ENCODE measurements at regions not wholly inside any gene's neighbourhood (a gene's known extent, or its start where the extent isn't known, plus 50 kb on each side); places are given as distances from the start of the nearest gene placed in this dataset.

DNA sequence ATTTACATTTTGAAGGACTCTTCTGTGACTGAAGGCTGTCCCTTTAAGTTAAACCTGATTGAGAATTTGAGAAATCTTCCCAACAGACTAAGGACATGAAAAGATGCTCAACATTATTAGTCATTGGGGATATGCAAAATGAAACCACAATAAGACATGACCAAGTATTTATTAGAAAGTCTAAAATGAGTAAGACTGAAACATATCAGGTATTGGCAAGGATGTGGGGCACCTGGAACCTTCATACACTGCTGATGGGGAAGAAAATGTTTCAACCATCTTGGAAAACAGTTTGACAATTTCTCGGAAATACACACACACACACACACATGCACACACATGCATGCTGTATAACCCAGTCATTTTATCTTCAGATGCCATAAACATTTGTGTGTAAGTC, 132.1 kb upstream of the CDK6 start:
- no peak overlapping the region for H3K9ac ChIP-seq (ENCODE audit: low read length)
- no peak overlapping the region for H3K4me3 ChIP-seq (ENCODE audit: low read length)
- no peaks in the 10 kb centered on the region for H3F3A ChIP-seq (ENCODE audit: insufficient read depth, low read length, poor library complexity, severe bottlenecking)
- H3K79me2 ChIP-seq (replicated peaks; ENCODE audit: insufficient read depth, low read length): no peaks in the 10 kb centered on the region
- no peaks in the 10 kb centered on the region for H3K36me3 ChIP-seq (ENCODE audit: insufficient read depth, low read length)
- H4K20me1 ChIP-seq (ENCODE audit: insufficient read depth): no peaks in the 10 kb centered on the region
- H2AFZ ChIP-seq (ENCODE audit: low read depth, low read length): no peak overlapping the region
- H3K27ac ChIP-seq (ENCODE audit: low read length): no peak overlapping the region
- H3K9me3 ChIP-seq (ENCODE audit: low read length): no peaks in the 10 kb centered on the region
- no peak overlapping the region for H3K4me2 ChIP-seq (ENCODE audit: low read length)
- no peaks in the 10 kb centered on the region for H3K27me3 ChIP-seq (ENCODE audit: insufficient read depth, low read depth, low read length)
- H3K9me2 ChIP-seq (ENCODE audit: insufficient read depth, low read length): no peaks in the 10 kb centered on the region
- no peak for TF ChIP-seq RAD21 (conservative IDR thresholded peaks at IDR 0.05)
- TF ChIP-seq EP300 (conservative IDR thresholded peaks at IDR 0.05; ENCODE audit: poor library complexity, severe bottlenecking): no peak
- TF ChIP-seq MXI1 (conservative IDR thresholded peaks at IDR 0.05; ENCODE audit: poor library complexity, severe bottlenecking): no peak
- TF ChIP-seq TAF1 (IDR thresholded peaks at IDR 0.05; ENCODE audit: low read depth): no peak
- TF ChIP-seq, protein P1, sequence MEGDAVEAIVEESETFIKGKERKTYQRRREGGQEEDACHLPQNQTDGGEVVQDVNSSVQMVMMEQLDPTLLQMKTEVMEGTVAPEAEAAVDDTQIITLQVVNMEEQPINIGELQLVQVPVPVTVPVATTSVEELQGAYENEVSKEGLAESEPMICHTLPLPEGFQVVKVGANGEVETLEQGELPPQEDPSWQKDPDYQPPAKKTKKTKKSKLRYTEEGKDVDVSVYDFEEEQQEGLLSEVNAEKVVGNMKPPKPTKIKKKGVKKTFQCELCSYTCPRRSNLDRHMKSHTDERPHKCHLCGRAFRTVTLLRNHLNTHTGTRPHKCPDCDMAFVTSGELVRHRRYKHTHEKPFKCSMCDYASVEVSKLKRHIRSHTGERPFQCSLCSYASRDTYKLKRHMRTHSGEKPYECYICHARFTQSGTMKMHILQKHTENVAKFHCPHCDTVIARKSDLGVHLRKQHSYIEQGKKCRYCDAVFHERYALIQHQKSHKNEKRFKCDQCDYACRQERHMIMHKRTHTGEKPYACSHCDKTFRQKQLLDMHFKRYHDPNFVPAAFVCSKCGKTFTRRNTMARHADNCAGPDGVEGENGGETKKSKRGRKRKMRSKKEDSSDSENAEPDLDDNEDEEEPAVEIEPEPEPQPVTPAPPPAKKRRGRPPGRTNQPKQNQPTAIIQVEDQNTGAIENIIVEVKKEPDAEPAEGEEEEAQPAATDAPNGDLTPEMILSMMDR (IDR thresholded peaks at IDR 0.05; ENCODE audit: poor library complexity, severe bottlenecking): no peak

DNA sequence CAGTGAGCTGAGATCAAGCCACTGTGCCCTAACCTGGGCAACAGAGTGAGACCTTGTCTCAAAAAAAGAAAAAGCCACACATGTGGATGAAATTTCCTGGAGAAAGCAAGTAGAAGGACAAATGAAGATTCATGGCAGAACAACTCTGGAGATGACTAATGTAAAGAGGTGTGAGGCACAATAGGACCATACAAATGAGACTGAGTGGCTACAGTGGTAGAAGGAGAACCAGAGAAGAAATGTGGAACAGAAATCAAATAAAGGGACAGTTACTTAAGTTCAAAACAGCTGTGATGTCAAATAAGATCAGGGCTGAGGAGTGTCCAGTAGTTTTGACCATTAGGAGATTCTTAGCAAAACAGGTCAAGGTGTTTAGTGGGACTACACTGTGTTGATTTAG, 130.9 kb upstream of the CDK6 start:
- no peak overlapping the region for H3K4me3 ChIP-seq (ENCODE audit: low read length)
- no peaks in the 10 kb centered on the region for H3K27me3 ChIP-seq (ENCODE audit: insufficient read depth, low read depth, low read length)
- H2AFZ ChIP-seq (ENCODE audit: low read depth, low read length): no peak overlapping the region
- no peak overlapping the region for H3K4me2 ChIP-seq (ENCODE audit: low read length)
- H3K36me3 ChIP-seq (ENCODE audit: insufficient read depth, low read length): no peaks in the 10 kb centered on the region
- no peaks in the 10 kb centered on the region for H3F3A ChIP-seq (ENCODE audit: insufficient read depth, low read length, poor library complexity, severe bottlenecking)
- H3K9ac ChIP-seq (ENCODE audit: low read length): no peak overlapping the region
- H4K20me1 ChIP-seq (ENCODE audit: insufficient read depth): no peaks in the 10 kb centered on the region
- H3K9me3 ChIP-seq (ENCODE audit: low read length): no peaks in the 10 kb centered on the region
- no peaks in the 10 kb centered on the region for H3K79me2 ChIP-seq (replicated peaks; ENCODE audit: insufficient read depth, low read length)
- TF ChIP-seq EP300 (conservative IDR thresholded peaks at IDR 0.05; ENCODE audit: poor library complexity, severe bottlenecking) (no peak), EZH2 (IDR thresholded peaks at IDR 0.05; ENCODE audit: borderline replicate concordance, insufficient read depth, low read length, poor library complexity, severe bottlenecking) (no peak), TAF1 (IDR thresholded peaks at IDR 0.05; ENCODE audit: low read depth) (no peak), RAD21 (conservative IDR thresholded peaks at IDR 0.05) (no peak), SMC3 (conservative IDR thresholded peaks at IDR 0.05; ENCODE audit: poor library complexity) (no peak)
- TF ChIP-seq, protein P2, sequence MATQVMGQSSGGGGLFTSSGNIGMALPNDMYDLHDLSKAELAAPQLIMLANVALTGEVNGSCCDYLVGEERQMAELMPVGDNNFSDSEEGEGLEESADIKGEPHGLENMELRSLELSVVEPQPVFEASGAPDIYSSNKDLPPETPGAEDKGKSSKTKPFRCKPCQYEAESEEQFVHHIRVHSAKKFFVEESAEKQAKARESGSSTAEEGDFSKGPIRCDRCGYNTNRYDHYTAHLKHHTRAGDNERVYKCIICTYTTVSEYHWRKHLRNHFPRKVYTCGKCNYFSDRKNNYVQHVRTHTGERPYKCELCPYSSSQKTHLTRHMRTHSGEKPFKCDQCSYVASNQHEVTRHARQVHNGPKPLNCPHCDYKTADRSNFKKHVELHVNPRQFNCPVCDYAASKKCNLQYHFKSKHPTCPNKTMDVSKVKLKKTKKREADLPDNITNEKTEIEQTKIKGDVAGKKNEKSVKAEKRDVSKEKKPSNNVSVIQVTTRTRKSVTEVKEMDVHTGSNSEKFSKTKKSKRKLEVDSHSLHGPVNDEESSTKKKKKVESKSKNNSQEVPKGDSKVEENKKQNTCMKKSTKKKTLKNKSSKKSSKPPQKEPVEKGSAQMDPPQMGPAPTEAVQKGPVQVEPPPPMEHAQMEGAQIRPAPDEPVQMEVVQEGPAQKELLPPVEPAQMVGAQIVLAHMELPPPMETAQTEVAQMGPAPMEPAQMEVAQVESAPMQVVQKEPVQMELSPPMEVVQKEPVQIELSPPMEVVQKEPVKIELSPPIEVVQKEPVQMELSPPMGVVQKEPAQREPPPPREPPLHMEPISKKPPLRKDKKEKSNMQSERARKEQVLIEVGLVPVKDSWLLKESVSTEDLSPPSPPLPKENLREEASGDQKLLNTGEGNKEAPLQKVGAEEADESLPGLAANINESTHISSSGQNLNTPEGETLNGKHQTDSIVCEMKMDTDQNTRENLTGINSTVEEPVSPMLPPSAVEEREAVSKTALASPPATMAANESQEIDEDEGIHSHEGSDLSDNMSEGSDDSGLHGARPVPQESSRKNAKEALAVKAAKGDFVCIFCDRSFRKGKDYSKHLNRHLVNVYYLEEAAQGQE (IDR thresholded peaks at IDR 0.05; ENCODE audit: borderline replicate concordance): no peak
- H3K27ac ChIP-seq (ENCODE audit: low read length): no peak overlapping the region
- no peaks in the 10 kb centered on the region for H3K9me2 ChIP-seq (ENCODE audit: insufficient read depth, low read length)

DNA sequence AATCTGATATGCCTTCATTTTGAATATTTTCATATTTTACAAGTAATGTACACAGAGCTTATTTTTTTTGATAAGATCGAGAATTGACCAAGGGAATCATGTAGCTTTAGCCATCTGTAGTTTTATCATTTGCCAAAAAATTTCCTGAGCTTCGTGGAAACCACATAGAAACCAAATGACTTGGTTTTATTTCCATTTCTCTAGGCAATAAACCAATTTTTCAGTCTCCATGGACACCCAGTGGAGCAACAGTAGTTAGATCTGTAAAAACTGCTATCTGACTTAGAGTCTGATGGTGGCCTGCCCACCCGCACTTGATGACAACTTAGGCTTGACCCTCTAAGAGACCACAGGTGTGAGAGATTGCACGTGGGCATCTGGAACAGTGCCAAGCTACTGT, 127.8 kb upstream of the CDK6 start:
- no peak overlapping the region for H3K27ac ChIP-seq (ENCODE audit: low read length)
- no peak for TF ChIP-seq SMC3 (conservative IDR thresholded peaks at IDR 0.05; ENCODE audit: poor library complexity)
- no peak for TF ChIP-seq POLR2AphosphoS5 (IDR thresholded peaks at IDR 0.05)
- TF ChIP-seq EZH2 (IDR thresholded peaks at IDR 0.05; ENCODE audit: borderline replicate concordance, insufficient read depth, low read length, poor library complexity, severe bottlenecking): no peak
- TF ChIP-seq, protein P2 (IDR thresholded peaks at IDR 0.05; ENCODE audit: borderline replicate concordance): no peak
- no peak for TF ChIP-seq TAF1 (IDR thresholded peaks at IDR 0.05; ENCODE audit: low read depth)
- no peak for TF ChIP-seq RAD21 (conservative IDR thresholded peaks at IDR 0.05)
- TF ChIP-seq, protein P1 (IDR thresholded peaks at IDR 0.05; ENCODE audit: poor library complexity, severe bottlenecking): no peak
- TF ChIP-seq EP300 (conservative IDR thresholded peaks at IDR 0.05; ENCODE audit: poor library complexity, severe bottlenecking): no peak
- TF ChIP-seq MXI1 (conservative IDR thresholded peaks at IDR 0.05; ENCODE audit: poor library complexity, severe bottlenecking): no peak
- H3K27me3 ChIP-seq (ENCODE audit: insufficient read depth, low read depth, low read length): no peaks in the 10 kb centered on the region
- no peak overlapping the region for H3K4me3 ChIP-seq (ENCODE audit: low read length)
- H3K9me3 ChIP-seq (ENCODE audit: low read length): no peaks in the 10 kb centered on the region
- H3K79me2 ChIP-seq (replicated peaks; ENCODE audit: insufficient read depth, low read length): no peaks in the 10 kb centered on the region
- H3K4me2 ChIP-seq (ENCODE audit: low read length): no peak overlapping the region
- no peaks in the 10 kb centered on the region for H4K20me1 ChIP-seq (ENCODE audit: insufficient read depth)
- H2AFZ ChIP-seq (ENCODE audit: low read depth, low read length): no peak overlapping the region
- no peak overlapping the region for H3K9ac ChIP-seq (ENCODE audit: low read length)
- no peaks in the 10 kb centered on the region for H3K9me2 ChIP-seq (ENCODE audit: insufficient read depth, low read length)
- H3K36me3 ChIP-seq (ENCODE audit: insufficient read depth, low read length): no peaks in the 10 kb centered on the region
- H3F3A ChIP-seq (ENCODE audit: insufficient read depth, low read length, poor library complexity, severe bottlenecking): no peaks in the 10 kb centered on the region

Measured in neural cell (in vitro differentiated cells).